HL-60 (cell line): ENCODE measurements at regions not wholly inside any gene's neighbourhood (a gene's known extent, or its start where the extent isn't known, plus 50 kb on each side); places are given as distances from the start of the nearest gene placed in this dataset.

Experiments
- DNase-seq, 2 experiments: peaks; one replicate each; pipeline ENCODE4 v3.0.0-alpha.2; 2010 to 2020; ENCODE audit warnings: low read depth in 1 of 2, low spot score in 1 of 2
- H3K27ac ChIP-seq: fragments of 250-450 bp; sonication (Bioruptor Pico); replicated peaks from 2 replicates; pipeline ENCODE4 v1.5.1; 2020; ENCODE audit warnings: mild to moderate bottlenecking, moderate library complexity
- H3K27me3 ChIP-seq: fragments of 250-450 bp; sonication (Bioruptor Pico); 2 replicates; pipeline ENCODE4 v1.5.1; 2021; ENCODE audit warnings: mild to moderate bottlenecking, moderate library complexity; ENCODE audit not compliant: insufficient read depth, poor library complexity, severe bottlenecking
- H3K4me3 ChIP-seq: replicated peaks from 2 replicates; pipeline ENCODE4 v1.5.1; 2011; ENCODE audit warnings: mild to moderate bottlenecking, control low read depth, low read length; ENCODE audit not compliant: insufficient read depth
- CTCF ChIP-seq: IDR thresholded peaks from one replicate; pipeline ENCODE4 v1.5.1; 2011; ENCODE audit warnings: low read length, control low read depth, inconsistent platforms; ENCODE audit not compliant: insufficient read depth
- GABPA ChIP-seq: IDR thresholded peaks from 2 replicates; pipeline ENCODE4 v1.6.1; 2012; ENCODE audit warnings: low read depth
- POLR2AphosphoS5 ChIP-seq: IDR thresholded peaks from 2 replicates; pipeline ENCODE4 v1.6.1; 2012; ENCODE audit warnings: low read depth
- REST ChIP-seq: IDR thresholded peaks from 2 replicates; pipeline ENCODE4 v1.6.1; 2012; ENCODE audit warnings: low read depth; ENCODE audit not compliant: insufficient replicate concordance
- SPI1 ChIP-seq: IDR thresholded peaks from 2 replicates; pipeline ENCODE4 v1.6.1; 2012; ENCODE audit warnings: low read depth, mild to moderate bottlenecking, borderline replicate concordance

GRCh38 chr10:88147000-88147798, 283.8 kb downstream of the PTEN start:
- Histone ChIP-seq H3K4me3 (no peak overlapping the region), H3K27me3 (no peaks in the 10 kb centered on the region), H3K27ac (no peak overlapping the region)
- DNase-seq: no peak
- no peak for TF ChIP-seq POLR2AphosphoS5
- no peak for TF ChIP-seq GABPA
- TF ChIP-seq SPI1: no peak
- no peak for TF ChIP-seq REST
- no peak for TF ChIP-seq CTCF

- H3K27ac ChIP-seq: no peak overlapping the region
- no peak for DNase-seq
- H3K27me3 ChIP-seq: no peaks in the 10 kb centered on the region
- TF ChIP-seq SPI1 (no peak), POLR2AphosphoS5 (no peak), GABPA (no peak), REST (no peak), CTCF (no peak)
- no peak overlapping the region for H3K4me3 ChIP-seq
Observed at GRCh38 chr10:88149906-88150305, 286.5 kb downstream of the PTEN start.

- TF ChIP-seq SPI1 (no peak), CTCF (no peak), POLR2AphosphoS5 (no peak), REST (no peak), GABPA (no peak)
- Histone ChIP-seq H3K27ac (no peak overlapping the region), H3K4me3 (no peak overlapping the region), H3K27me3 (no peaks in the 10 kb centered on the region)
- no peak for DNase-seq
Observed at GRCh38 chr10:88150339-88150738, 286.9 kb downstream of the PTEN start.
